CD4-positive, alpha-beta T cell (primary cell): ENCODE measurements at regions not wholly inside any gene's neighbourhood (a gene's known extent, or its start where the extent isn't known, plus 50 kb on each side); places are given as distances from the start of the nearest gene placed in this dataset.

Experiments
- ATAC-seq: fragments of 200-7000 bp; cut with Tn5 transposase; one replicate; pipeline ENCODE4 v1.10.0; 2022; ENCODE audit warnings: mild to moderate bottlenecking; ENCODE audit not compliant: poor library complexity
- CTCF ChIA-PET: fragments of 350-600 bp; sonication (Branson Sonifier 250); formaldehyde crosslinking; loops from one replicate; lab custom pipeline; 2021; ENCODE audit warnings: antibody characterized with exemption, inconsistent platforms; lab: Charles Lee
- POLR2A ChIA-PET: fragments of 350-600 bp; sonication (Branson Sonifier 250); formaldehyde crosslinking; loops from one replicate; lab custom pipeline; 2021; ENCODE audit warnings: antibody characterized with exemption, inconsistent platforms; lab: Charles Lee
- DNase-seq, 14 experiments: peaks; one replicate each; pipeline ENCODE4 v3.0.0-alpha.2; 2013 to 2020; ENCODE audit warnings: mixed read lengths in 2 of 14
- H3K27ac ChIP-seq, 2 donors: one replicate each; pipeline versions ENCODE4 v1.5.1 to v1.7.0; 2013; ENCODE audit warnings: low read length in 2 of 2, low read depth in 1 of 2, mild to moderate bottlenecking in 1 of 2
- H3K27me3 ChIP-seq, 2 experiments: 1 replicate in 1 of 2; 2 replicates in 1 of 2; pipeline versions ENCODE4 v1.6.1 to v1.7.0; 2013; ENCODE audit warnings: low read length in 2 of 2, control low read depth in 1 of 2, mild to moderate bottlenecking in 1 of 2, moderate library complexity in 1 of 2; ENCODE audit not compliant: insufficient read depth in 2 of 2, control insufficient read depth in 1 of 2
- H3K36me3 ChIP-seq: one replicate; pipeline ENCODE4 v1.6.1; 2013; ENCODE audit warnings: low read length, control low read depth; ENCODE audit not compliant: insufficient read depth
- H3K4me1 ChIP-seq: one replicate; pipeline ENCODE4 v1.6.1; 2013; ENCODE audit warnings: low read length, control low read depth; ENCODE audit not compliant: insufficient read depth
- H3K4me3 ChIP-seq: one replicate; pipeline ENCODE4 v1.5.1; 2013; ENCODE audit warnings: mild to moderate bottlenecking, low read length, moderate library complexity
- H3K9me3 ChIP-seq, 2 experiments: 1 replicate in 1 of 2; 2 replicates in 1 of 2; pipeline versions ENCODE4 v1.6.1 to v1.7.0; 2013; ENCODE audit warnings: low read length in 2 of 2, mild to moderate bottlenecking in 2 of 2, control low read depth in 1 of 2, moderate library complexity in 1 of 2; ENCODE audit not compliant: control insufficient read depth in 1 of 2, insufficient read depth in 1 of 2
- H3K27ac Mint-ChIP-seq: one replicate; pipeline ENCODE4 v1.8.0; 2020; ENCODE audit warnings: mixed read lengths
- H3K27me3 Mint-ChIP-seq: one replicate; pipeline ENCODE4 v1.8.0; 2021; ENCODE audit warnings: mixed read lengths
- H3K36me3 Mint-ChIP-seq: one replicate; pipeline ENCODE4 v1.8.0; 2021; ENCODE audit warnings: low read depth, mixed read lengths
- H3K4me1 Mint-ChIP-seq: one replicate; pipeline ENCODE4 v1.8.0; 2021; ENCODE audit warnings: low read depth, mixed read lengths
- H3K4me3 Mint-ChIP-seq: one replicate; pipeline ENCODE4 v1.8.0; 2020; ENCODE audit warnings: mild to moderate bottlenecking, mixed read lengths
- H3K9me3 Mint-ChIP-seq: one replicate; pipeline ENCODE4 v1.8.0; 2020; ENCODE audit warnings: mixed read lengths
- intact Hi-C, 2 experiments: fragments of 100-400 bp; cut with DNase I in 1 of 2; cut with micrococcal nuclease in 1 of 2; formaldehyde crosslinking; loops; one replicate each; pipeline versions ENCODE4 v1.15.1 to v1.9.0; 2023 to 2025; cut with DNase I, micrococcal nuclease
- TF ChIP-seq, protein P1 (sequence below): fragments of 200-600 bp; IDR thresholded peaks from one replicate; pipeline ENCODE4 v1.8.0; 2022; ENCODE audit warnings: antibody characterized with exemption, mild to moderate bottlenecking

DNA sequence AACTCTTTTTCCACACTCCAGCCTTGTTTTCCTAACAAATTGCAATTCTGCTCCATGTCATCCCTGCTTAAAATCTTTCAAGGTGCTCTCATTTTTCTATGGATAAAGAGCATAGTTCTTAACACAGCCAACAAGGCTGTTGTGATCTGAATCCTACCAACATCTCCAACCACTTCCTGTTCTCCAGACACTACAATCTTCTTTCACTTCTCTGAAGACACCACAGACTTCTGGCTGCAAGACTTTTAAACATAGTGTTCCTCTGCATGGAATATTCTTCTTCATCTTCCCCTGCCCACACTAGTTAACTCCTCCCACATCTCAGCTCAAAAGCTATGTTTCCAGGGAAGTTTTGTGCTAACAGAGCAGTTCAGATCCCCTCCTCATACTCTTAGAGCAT, 404.8 kb downstream of the MAN2A1 start:
- no peak for DNase-seq
- intact Hi-C loops: no loop called here
- H3K4me3 ChIP-seq: no peak overlapping the region
- H3K36me3 Mint-ChIP-seq: no peaks in the 10 kb centered on the region
- no peaks in the 10 kb centered on the region for H3K27me3 Mint-ChIP-seq
- H3K4me1 ChIP-seq: peaks cover 4% of the 10 kb centered on the region
- ChIA-PET POLR2A (no interaction called here), CTCF (no interaction called here)
- ATAC-seq: no peak
- no peaks in the 10 kb centered on the region for H3K36me3 ChIP-seq
- H3K9me3 Mint-ChIP-seq: no peaks in the 10 kb centered on the region
- peaks cover 4% of the 10 kb centered on the region for H3K4me1 Mint-ChIP-seq
- no peaks in the 10 kb centered on the region for H3K27me3 ChIP-seq
- no peak overlapping the region for H3K4me3 Mint-ChIP-seq
- TF ChIP-seq, protein P1, sequence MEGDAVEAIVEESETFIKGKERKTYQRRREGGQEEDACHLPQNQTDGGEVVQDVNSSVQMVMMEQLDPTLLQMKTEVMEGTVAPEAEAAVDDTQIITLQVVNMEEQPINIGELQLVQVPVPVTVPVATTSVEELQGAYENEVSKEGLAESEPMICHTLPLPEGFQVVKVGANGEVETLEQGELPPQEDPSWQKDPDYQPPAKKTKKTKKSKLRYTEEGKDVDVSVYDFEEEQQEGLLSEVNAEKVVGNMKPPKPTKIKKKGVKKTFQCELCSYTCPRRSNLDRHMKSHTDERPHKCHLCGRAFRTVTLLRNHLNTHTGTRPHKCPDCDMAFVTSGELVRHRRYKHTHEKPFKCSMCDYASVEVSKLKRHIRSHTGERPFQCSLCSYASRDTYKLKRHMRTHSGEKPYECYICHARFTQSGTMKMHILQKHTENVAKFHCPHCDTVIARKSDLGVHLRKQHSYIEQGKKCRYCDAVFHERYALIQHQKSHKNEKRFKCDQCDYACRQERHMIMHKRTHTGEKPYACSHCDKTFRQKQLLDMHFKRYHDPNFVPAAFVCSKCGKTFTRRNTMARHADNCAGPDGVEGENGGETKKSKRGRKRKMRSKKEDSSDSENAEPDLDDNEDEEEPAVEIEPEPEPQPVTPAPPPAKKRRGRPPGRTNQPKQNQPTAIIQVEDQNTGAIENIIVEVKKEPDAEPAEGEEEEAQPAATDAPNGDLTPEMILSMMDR: no peak
- no peak overlapping the region for H3K27ac ChIP-seq
- no peaks in the 10 kb centered on the region for H3K9me3 ChIP-seq
- no peak overlapping the region for H3K27ac Mint-ChIP-seq

- ChIA-PET POLR2A (interaction anchor here (1.1 kb wide), 1 partner anchor 8 kb away, joined by 3 read pairs; no protein-coding TSS in a partner anchor), CTCF (no interaction called here)
- Mint-ChIP-seq H3K27ac (no peak overlapping the region), H3K27me3 (no peaks in the 10 kb centered on the region), H3K36me3 (no peaks in the 10 kb centered on the region), H3K4me3 (no peak overlapping the region), H3K9me3 (no peaks in the 10 kb centered on the region), H3K4me1 (peaks cover 4% of the 10 kb centered on the region)
- ATAC-seq (peak; percentile 64), DNase-seq (peak in 1 of 14 experiments; percentile 15)
- no peak overlapping the region for H3K4me3 ChIP-seq
- intact Hi-C loops: no loop called here
- H3K4me1 ChIP-seq: peaks cover 4% of the 10 kb centered on the region
- H3K27ac ChIP-seq: no peak overlapping the region
- no peaks in the 10 kb centered on the region for H3K9me3 ChIP-seq
- no peaks in the 10 kb centered on the region for H3K27me3 ChIP-seq
- H3K36me3 ChIP-seq: no peaks in the 10 kb centered on the region
- TF ChIP-seq, protein P1: no peak
These were observed 406.7 kb downstream of the MAN2A1 start for GRCh38 chr5:110096419-110096818.

DNA sequence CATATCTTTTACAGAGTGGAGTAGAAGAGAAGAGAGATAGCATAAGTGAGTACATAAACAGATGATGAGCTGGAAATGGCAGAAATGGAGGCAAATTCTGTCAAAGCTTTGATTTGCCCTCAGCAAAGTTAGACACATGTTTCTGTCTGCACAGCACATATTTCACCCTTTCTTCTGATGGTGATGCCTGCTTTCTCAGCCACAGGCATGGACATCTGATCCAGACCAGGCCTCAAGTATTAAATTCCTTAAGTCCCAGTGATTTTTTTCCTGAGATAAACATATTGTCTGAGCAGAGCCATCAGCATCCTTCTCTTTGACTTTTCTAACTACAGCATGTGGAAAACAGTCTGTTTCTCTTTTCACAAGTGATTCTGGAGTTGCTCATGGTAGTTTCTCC, 409.8 kb downstream of the MAN2A1 start:
- H3K4me1 ChIP-seq: peaks cover 8% of the 10 kb centered on the region
- H3K4me3 ChIP-seq: no peak overlapping the region
- ChIA-PET CTCF (no interaction called here), POLR2A (no interaction called here)
- Mint-ChIP-seq H3K4me3 (no peak overlapping the region), H3K27ac (no peak overlapping the region), H3K36me3 (no peaks in the 10 kb centered on the region), H3K4me1 (peaks cover 14% of the 10 kb centered on the region), H3K27me3 (no peaks in the 10 kb centered on the region), H3K9me3 (no peaks in the 10 kb centered on the region)
- TF ChIP-seq, protein P1: no peak
- H3K36me3 ChIP-seq: no peaks in the 10 kb centered on the region
- DNase-seq: no peak
- no peaks in the 10 kb centered on the region for H3K27me3 ChIP-seq
- H3K9me3 ChIP-seq: no peaks in the 10 kb centered on the region
- H3K27ac ChIP-seq: no peak overlapping the region
- ATAC-seq: no peak
- intact Hi-C loops: no loop called here
